Osteoblast (primary cell): ENCODE measurements at regions not wholly inside any gene's neighbourhood (a gene's known extent, or its start where the extent isn't known, plus 50 kb on each side); places are given as distances from the start of the nearest gene placed in this dataset.

Source experiments
- DNase-seq: peaks from one replicate; pipeline ENCODE4 v3.0.0; 2011; ENCODE audit warnings: low spot score, mixed read lengths; ENCODE audit not compliant: insufficient read length; ENCODE audit errors: missing footprints
- H2AFZ ChIP-seq: 2 replicates; pipeline ENCODE4 v1.6.0; 2011; ENCODE audit warnings: mild to moderate bottlenecking, low read length
- H3K27ac ChIP-seq: 2 replicates; pipeline ENCODE4 v1.5.1; 2011; ENCODE audit warnings: mild to moderate bottlenecking, low read depth, low read length, moderate library complexity
- H3K27me3 ChIP-seq: 2 replicates; pipeline ENCODE4 v1.6.0; 2012; ENCODE audit warnings: mild to moderate bottlenecking, control low read depth, inconsistent platforms, low read length, moderate library complexity; ENCODE audit not compliant: insufficient read depth
- H3K36me3 ChIP-seq: 2 replicates; pipeline ENCODE4 v1.5.1; 2011; ENCODE audit warnings: mild to moderate bottlenecking, low read length, control low read depth, moderate library complexity; ENCODE audit not compliant: insufficient read depth
- H3K4me1 ChIP-seq: 2 replicates; pipeline ENCODE4 v1.5.1; 2011; ENCODE audit warnings: mild to moderate bottlenecking, low read length, control low read depth, moderate library complexity; ENCODE audit not compliant: insufficient read depth
- H3K4me2 ChIP-seq: 2 replicates; pipeline ENCODE4 v1.6.0; 2011; ENCODE audit warnings: mild to moderate bottlenecking, low read length; ENCODE audit not compliant: insufficient read depth
- H3K4me3 ChIP-seq: fragments of 200-600 bp; sonication (generic); 3 replicates; pipeline ENCODE4 v1.5.1; 2012; ENCODE audit warnings: mild to moderate bottlenecking, low read length, inconsistent platforms; ENCODE audit not compliant: insufficient read depth
- H3K79me2 ChIP-seq: 2 replicates; pipeline ENCODE4 v1.6.0; 2012; ENCODE audit warnings: mild to moderate bottlenecking, low read length, control low read depth, inconsistent platforms; ENCODE audit not compliant: insufficient read depth
- H3K9me3 ChIP-seq: 2 replicates; pipeline ENCODE4 v1.5.1; 2011; ENCODE audit warnings: low read depth, low read length, control low read depth
- H4K20me1 ChIP-seq: 2 replicates; pipeline ENCODE4 v1.6.0; 2012; ENCODE audit warnings: mild to moderate bottlenecking, low read length, control low read depth; ENCODE audit not compliant: insufficient read depth
- CTCF ChIP-seq: IDR thresholded peaks from 2 replicates; pipeline ENCODE4 v1.5.1; 2011; ENCODE audit warnings: mild to moderate bottlenecking, low read depth, low read length, moderate library complexity; ENCODE audit errors: extremely low read depth

- H2AFZ ChIP-seq = no peak overlapping the region
These were observed 185.6 kb upstream of the COX10 start for GRCh38 chr17:13883659-13884058.

GRCh38 chr17:13884347-13884746 lies 185.0 kb upstream of the COX10 start:
- no peaks in the 10 kb centered on the region for H3K9me3 ChIP-seq
- no peak overlapping the region for H3K4me2 ChIP-seq
- no peaks in the 10 kb centered on the region for H3K4me1 ChIP-seq
- H3K79me2 ChIP-seq = no peaks in the 10 kb centered on the region
- no peak overlapping the region for H3K4me3 ChIP-seq
- H4K20me1 ChIP-seq = no peaks in the 10 kb centered on the region
- H2AFZ ChIP-seq = no peak overlapping the region
- H3K27me3 ChIP-seq = no peaks in the 10 kb centered on the region
- no peak for TF ChIP-seq CTCF
- DNase-seq = no peak
- no peak overlapping the region for H3K27ac ChIP-seq
- H3K36me3 ChIP-seq = no peaks in the 10 kb centered on the region

More at GRCh38 chr17:13883659-13884058, 185.6 kb upstream of the COX10 start:
- DNase-seq = no peak
- no peaks in the 10 kb centered on the region for H3K9me3 ChIP-seq
- no peak overlapping the region for H3K4me3 ChIP-seq
- H3K4me2 ChIP-seq = no peak overlapping the region
- no peaks in the 10 kb centered on the region for H3K79me2 ChIP-seq
- no peak overlapping the region for H3K27ac ChIP-seq
- H3K27me3 ChIP-seq = no peaks in the 10 kb centered on the region
- H3K4me1 ChIP-seq = no peaks in the 10 kb centered on the region
- no peaks in the 10 kb centered on the region for H3K36me3 ChIP-seq
- no peak for TF ChIP-seq CTCF
- no peaks in the 10 kb centered on the region for H4K20me1 ChIP-seq

- H3K27me3 ChIP-seq = no peaks in the 10 kb centered on the region
- no peaks in the 10 kb centered on the region for H4K20me1 ChIP-seq
- no peak overlapping the region for H3K27ac ChIP-seq
- H2AFZ ChIP-seq = no peak overlapping the region
- H3K36me3 ChIP-seq = no peaks in the 10 kb centered on the region
- TF ChIP-seq CTCF = no peak
- H3K79me2 ChIP-seq = no peaks in the 10 kb centered on the region
- H3K4me2 ChIP-seq = no peak overlapping the region
- no peak for DNase-seq
- H3K4me3 ChIP-seq = no peak overlapping the region
- no peaks in the 10 kb centered on the region for H3K9me3 ChIP-seq
- no peaks in the 10 kb centered on the region for H3K4me1 ChIP-seq
These were observed 183.8 kb upstream of the COX10 start for GRCh38 chr17:13885550-13885949.

- H3K4me3 ChIP-seq = no peak overlapping the region
- H3K4me2 ChIP-seq = no peak overlapping the region
- no peaks in the 10 kb centered on the region for H3K4me1 ChIP-seq
- TF ChIP-seq CTCF = no peak
- H3K36me3 ChIP-seq = no peaks in the 10 kb centered on the region
- H3K9me3 ChIP-seq = no peaks in the 10 kb centered on the region
- H3K79me2 ChIP-seq = no peaks in the 10 kb centered on the region
- H3K27ac ChIP-seq = no peak overlapping the region
- H3K27me3 ChIP-seq = no peaks in the 10 kb centered on the region
- DNase-seq = no peak
- H4K20me1 ChIP-seq = no peaks in the 10 kb centered on the region
- no peak overlapping the region for H2AFZ ChIP-seq
These were observed 183.1 kb upstream of the COX10 start for GRCh38 chr17:13885953-13886889.
